Osteocyte (in vitro differentiated cells): ENCODE measurements at regions not wholly inside any gene's neighbourhood (a gene's known extent, or its start where the extent isn't known, plus 50 kb on each side); places are given as distances from the start of the nearest gene placed in this dataset.

ENCODE experiments used
- DNase-seq: peaks from one replicate; pipeline ENCODE4 v3.0.0; 2021; ENCODE audit warnings: mixed read lengths; ENCODE audit not compliant: unreplicated experiment; ENCODE audit errors: extremely low spot score
- H3K27ac Mint-ChIP-seq: one replicate; pipeline ENCODE4 v1.8.0; 2021; ENCODE audit warnings: mild to moderate bottlenecking, mixed read lengths; ENCODE audit not compliant: unreplicated experiment
- H3K27me3 Mint-ChIP-seq: one replicate; pipeline ENCODE4 v1.8.0; 2021; ENCODE audit warnings: mixed read lengths; ENCODE audit not compliant: unreplicated experiment
- H3K36me3 Mint-ChIP-seq: one replicate; pipeline ENCODE4 v1.8.0; 2021; ENCODE audit warnings: mixed read lengths; ENCODE audit not compliant: unreplicated experiment
- H3K4me1 Mint-ChIP-seq: one replicate; pipeline ENCODE4 v1.8.0; 2021; ENCODE audit warnings: mixed read lengths; ENCODE audit not compliant: unreplicated experiment
- H3K4me3 Mint-ChIP-seq: one replicate; pipeline ENCODE4 v1.8.0; 2021; ENCODE audit warnings: mild to moderate bottlenecking, moderate library complexity, mixed read lengths; ENCODE audit not compliant: unreplicated experiment
- H3K9me3 Mint-ChIP-seq: one replicate; pipeline ENCODE4 v1.8.0; 2021; ENCODE audit warnings: mixed read lengths; ENCODE audit not compliant: unreplicated experiment
- TF ChIP-seq, protein P1 (sequence below): fragments of 200-600 bp; sonication (generic); IDR thresholded peaks from 2 replicates; pipeline ENCODE4 v1.5.0; 2021; ENCODE audit warnings: antibody characterized with exemption, mild to moderate bottlenecking, moderate library complexity

DNA sequence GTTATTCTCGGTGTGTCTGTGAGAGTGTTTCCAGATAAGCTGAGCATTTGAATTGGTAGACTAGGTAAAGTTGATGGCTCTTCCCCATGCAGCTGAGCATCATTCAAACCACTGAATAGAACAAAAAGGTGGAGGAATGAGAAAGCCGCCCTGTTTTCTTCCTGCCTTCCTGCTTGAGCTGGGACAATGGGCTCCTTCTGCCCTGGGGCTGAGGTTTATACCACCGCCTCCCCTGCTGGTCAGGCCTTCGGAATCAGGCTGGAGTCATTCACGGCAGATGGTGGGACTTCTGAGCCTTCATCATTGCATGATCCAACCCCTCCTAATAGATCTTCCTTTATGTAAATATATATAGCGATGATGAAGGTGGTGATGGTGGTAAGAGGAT lies 124.9 kb downstream of the ANKRD60 start:
- Mint-ChIP-seq H3K27me3 (peaks cover 7% of the 10 kb centered on the region), H3K27ac (no peak overlapping the region), H3K9me3 (no peaks in the 10 kb centered on the region), H3K36me3 (no peaks in the 10 kb centered on the region), H3K4me1 (peaks cover 5% of the 10 kb centered on the region), H3K4me3 (no peak overlapping the region)
- TF ChIP-seq, protein P1, sequence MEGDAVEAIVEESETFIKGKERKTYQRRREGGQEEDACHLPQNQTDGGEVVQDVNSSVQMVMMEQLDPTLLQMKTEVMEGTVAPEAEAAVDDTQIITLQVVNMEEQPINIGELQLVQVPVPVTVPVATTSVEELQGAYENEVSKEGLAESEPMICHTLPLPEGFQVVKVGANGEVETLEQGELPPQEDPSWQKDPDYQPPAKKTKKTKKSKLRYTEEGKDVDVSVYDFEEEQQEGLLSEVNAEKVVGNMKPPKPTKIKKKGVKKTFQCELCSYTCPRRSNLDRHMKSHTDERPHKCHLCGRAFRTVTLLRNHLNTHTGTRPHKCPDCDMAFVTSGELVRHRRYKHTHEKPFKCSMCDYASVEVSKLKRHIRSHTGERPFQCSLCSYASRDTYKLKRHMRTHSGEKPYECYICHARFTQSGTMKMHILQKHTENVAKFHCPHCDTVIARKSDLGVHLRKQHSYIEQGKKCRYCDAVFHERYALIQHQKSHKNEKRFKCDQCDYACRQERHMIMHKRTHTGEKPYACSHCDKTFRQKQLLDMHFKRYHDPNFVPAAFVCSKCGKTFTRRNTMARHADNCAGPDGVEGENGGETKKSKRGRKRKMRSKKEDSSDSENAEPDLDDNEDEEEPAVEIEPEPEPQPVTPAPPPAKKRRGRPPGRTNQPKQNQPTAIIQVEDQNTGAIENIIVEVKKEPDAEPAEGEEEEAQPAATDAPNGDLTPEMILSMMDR, result no peak
- no peak for DNase-seq

DNA sequence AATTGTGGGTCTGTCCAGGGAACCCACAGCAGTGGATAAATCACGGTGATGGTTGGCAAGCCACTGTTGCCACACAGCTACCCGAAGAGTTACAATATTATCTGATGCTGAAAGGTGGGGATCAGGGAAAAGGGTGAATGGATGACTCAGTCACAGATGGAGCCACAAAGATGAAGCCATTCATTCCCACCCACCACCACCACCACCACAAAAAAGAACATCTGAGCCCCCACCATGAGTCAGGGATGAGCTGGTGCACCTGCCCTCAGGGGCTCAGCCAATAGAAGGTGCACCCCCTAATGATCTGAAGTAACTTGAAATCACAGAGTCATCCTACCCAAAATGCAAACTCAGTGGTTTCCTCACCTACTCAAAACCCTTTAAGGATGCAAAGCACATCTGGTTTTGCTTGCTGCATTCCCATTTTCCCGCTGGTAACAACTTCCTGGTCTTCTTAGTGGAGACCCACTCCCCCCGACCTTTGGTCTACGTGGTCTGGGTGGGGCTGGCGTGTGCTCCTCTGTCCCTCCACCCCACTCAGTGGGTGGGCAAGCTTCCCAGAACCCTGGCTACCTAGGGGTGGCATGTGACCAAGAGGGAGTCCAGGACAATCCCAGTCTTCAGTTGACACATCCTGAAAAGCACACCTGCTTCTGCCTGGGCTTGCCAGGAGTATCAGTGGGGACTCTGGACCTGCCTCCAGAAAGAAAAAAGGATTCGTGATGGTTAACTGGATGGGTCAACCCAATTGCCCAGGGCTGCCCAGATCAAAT lies 125.5 kb downstream of the ANKRD60 start:
- TF ChIP-seq, protein P1, result no peak
- no peak overlapping the region for H3K27ac Mint-ChIP-seq
- peaks cover 5% of the 10 kb centered on the region for H3K4me1 Mint-ChIP-seq
- H3K9me3 Mint-ChIP-seq, result no peaks in the 10 kb centered on the region
- H3K36me3 Mint-ChIP-seq, result no peaks in the 10 kb centered on the region
- peaks cover 13% of the 10 kb centered on the region for H3K27me3 Mint-ChIP-seq
- peak; percentile 34 for DNase-seq
- no peak overlapping the region for H3K4me3 Mint-ChIP-seq

DNA sequence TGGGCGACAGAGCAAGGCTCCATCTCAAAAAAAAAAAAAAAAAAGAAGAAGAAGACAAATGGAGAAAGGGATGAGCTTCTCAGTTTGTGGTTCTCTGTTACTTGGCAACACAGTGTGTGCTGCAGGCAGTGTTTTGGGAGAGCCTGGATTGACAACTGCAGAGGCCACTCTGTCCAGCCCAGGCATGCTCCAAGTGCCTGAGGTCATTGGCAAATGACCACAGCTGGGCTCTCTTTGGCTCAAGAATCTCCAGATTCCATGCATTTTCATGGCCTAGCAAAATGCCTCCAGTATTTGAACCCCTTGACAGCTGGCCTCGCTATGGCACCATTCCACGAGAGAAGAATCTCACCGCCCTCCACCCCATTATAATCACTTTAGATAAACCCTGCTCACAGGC lies 126.2 kb downstream of the ANKRD60 start:
- Mint-ChIP-seq H3K36me3 (no peaks in the 10 kb centered on the region), H3K27ac (no peak overlapping the region), H3K9me3 (no peaks in the 10 kb centered on the region), H3K4me1 (peaks cover 5% of the 10 kb centered on the region), H3K27me3 (peaks cover 20% of the 10 kb centered on the region), H3K4me3 (no peak overlapping the region)
- TF ChIP-seq, protein P1, result no peak
- DNase-seq, result no peak

DNA sequence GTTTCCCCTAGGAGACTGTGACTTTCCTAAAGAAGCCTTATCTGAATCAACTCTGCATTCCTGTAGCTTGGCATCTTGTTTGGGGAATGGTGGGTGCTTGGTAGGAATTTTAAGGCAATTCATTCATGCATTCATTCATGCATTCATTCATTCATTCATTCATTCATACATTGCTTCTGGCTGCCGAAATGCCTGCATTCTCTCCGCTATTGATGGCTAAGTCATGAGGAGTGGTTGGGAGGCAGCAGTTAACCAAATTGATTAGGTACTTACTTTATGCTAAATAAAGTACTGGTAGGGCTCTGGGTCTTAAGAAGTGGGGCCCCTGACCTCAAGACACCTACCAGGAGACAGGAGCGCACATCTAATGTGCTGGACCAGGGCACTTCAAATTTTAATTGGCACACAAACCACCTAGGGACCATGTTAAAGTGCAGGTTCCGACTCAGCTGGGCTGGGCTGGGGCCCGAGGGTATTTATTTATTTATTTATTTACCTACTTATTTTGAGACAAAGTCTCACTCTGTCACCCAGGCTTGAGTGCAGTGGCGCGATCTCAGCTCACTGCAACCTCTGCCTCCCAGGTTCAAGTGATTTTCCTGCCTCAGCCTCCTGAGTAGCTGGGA lies 127.6 kb downstream of the ANKRD60 start:
- H3K27ac Mint-ChIP-seq, result no peak overlapping the region
- no peaks in the 10 kb centered on the region for H3K36me3 Mint-ChIP-seq
- peaks cover 27% of the 10 kb centered on the region for H3K27me3 Mint-ChIP-seq
- H3K9me3 Mint-ChIP-seq, result no peaks in the 10 kb centered on the region
- TF ChIP-seq, protein P1, result no peak
- peaks cover 5% of the 10 kb centered on the region for H3K4me1 Mint-ChIP-seq
- peak; percentile 25 for DNase-seq
- H3K4me3 Mint-ChIP-seq, result no peak overlapping the region

DNA sequence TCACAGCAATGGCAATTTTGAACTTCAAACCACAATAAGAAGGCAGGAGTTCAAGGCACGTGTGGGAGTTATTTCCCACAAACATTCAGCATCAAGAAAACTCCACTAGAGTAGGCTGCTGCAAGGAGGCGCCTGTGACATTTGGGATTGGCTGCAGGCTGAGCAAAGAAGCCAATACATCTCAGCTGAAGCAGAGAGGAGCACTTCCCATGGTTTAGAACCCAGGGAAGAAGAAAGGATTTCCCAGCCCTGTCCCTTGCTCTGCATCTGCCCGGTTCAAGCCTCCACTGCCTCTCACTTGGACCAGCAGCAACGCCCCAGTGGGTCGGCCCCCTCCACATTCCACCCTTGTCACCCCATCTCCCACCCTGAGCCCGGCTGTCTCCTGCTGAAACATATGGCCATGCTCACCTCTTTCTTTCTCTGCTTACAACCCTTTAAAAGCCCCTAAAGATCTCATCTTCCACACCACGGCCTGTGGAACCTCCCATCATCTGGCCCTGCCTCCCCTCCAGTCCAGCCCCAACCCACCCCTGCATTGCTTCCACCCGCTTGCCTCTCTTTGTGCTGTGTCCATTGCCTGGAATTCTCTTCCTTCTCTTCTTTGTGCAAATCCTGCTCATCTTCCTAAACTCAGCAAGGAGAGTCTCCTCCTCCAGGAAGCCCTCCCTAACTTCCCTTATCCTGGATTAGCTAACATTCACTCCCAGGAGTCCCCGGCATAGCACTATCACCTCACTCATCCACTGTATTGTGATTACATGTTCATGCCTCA lies 128.3 kb downstream of the ANKRD60 start:
- TF ChIP-seq, protein P1, result no peak
- Mint-ChIP-seq H3K4me1 (peaks cover 5% of the 10 kb centered on the region), H3K27ac (no peak overlapping the region), H3K4me3 (no peak overlapping the region), H3K27me3 (peaks cover 30% of the 10 kb centered on the region), H3K9me3 (no peaks in the 10 kb centered on the region), H3K36me3 (no peaks in the 10 kb centered on the region)
- peak; percentile 68 for DNase-seq
